H1 (cell line): ENCODE measurements at regions not wholly inside any gene's neighbourhood (a gene's known extent, or its start where the extent isn't known, plus 50 kb on each side); places are given as distances from the start of the nearest gene placed in this dataset.

ENCODE experiments used
- CTCF ChIA-PET: fragments of 300-600 bp; sonication (Branson Sonifier 250); formaldehyde crosslinking; loops from one replicate; lab custom pipeline; 2021; ENCODE audit not compliant: partially characterized antibody; lab: Charles Lee
- POLR2A ChIA-PET: fragments of 300-600 bp; sonication (Branson Sonifier 250); formaldehyde crosslinking; loops from one replicate; lab custom pipeline; 2021; ENCODE audit warnings: inconsistent platforms; ENCODE audit not compliant: partially characterized antibody; lab: Charles Lee
- DNase-seq, 2 experiments: peaks; one replicate each; pipeline versions ENCODE4 v3.0.0 to v3.0.0-alpha.2; 2010 to 2022; ENCODE audit warnings: low spot score in 2 of 2, low read depth in 1 of 2, mixed read lengths in 1 of 2
- FAIRE-seq: peaks from 2 replicates; lab custom pipeline; 2011; peaks lifted over from hg19 to GRCh38; lab: Jason Lieb, UNC
- H2AFZ ChIP-seq: 2 replicates; pipeline ENCODE4 v1.8.1; 2012; ENCODE audit warnings: low read length, inconsistent platforms
- H2AK5ac ChIP-seq: 2 replicates; pipeline ENCODE4 v1.6.1; 2013; ENCODE audit warnings: low read depth, low read length
- H2BK120ac ChIP-seq: replicated peaks from 2 replicates; pipeline ENCODE3; 2013; ENCODE audit warnings: low read depth, low read length, inconsistent platforms
- H2BK12ac ChIP-seq: 2 replicates; pipeline ENCODE4 v1.6.1; 2013; ENCODE audit warnings: low read depth, low read length
- H2BK15ac ChIP-seq: 2 replicates; pipeline ENCODE4 v1.6.1; 2013; ENCODE audit warnings: low read length
- H2BK20ac ChIP-seq: 2 replicates; pipeline ENCODE4 v1.6.1; 2013; ENCODE audit warnings: low read length
- H2BK5ac ChIP-seq: 2 replicates; pipeline ENCODE4 v1.6.1; 2013; ENCODE audit warnings: low read depth, low read length
- H3K14ac ChIP-seq: 2 replicates; pipeline ENCODE4 v1.6.1; 2013; ENCODE audit warnings: inconsistent platforms; ENCODE audit not compliant: insufficient read length
- H3K18ac ChIP-seq: 2 replicates; pipeline ENCODE4 v1.6.1; 2013; ENCODE audit warnings: low read length; ENCODE audit errors: extremely low read depth
- H3K23ac ChIP-seq: 2 replicates; pipeline ENCODE4 v1.6.1; 2013; ENCODE audit warnings: inconsistent platforms; ENCODE audit not compliant: insufficient read length
- H3K23me2 ChIP-seq: 2 replicates; pipeline ENCODE4 v1.6.1; 2013; ENCODE audit warnings: low read depth, low read length
- H3K27ac ChIP-seq: 2 replicates; pipeline ENCODE4 v1.6.1; 2011; ENCODE audit warnings: low read depth, low read length, inconsistent platforms
- H3K27me3 ChIP-seq, 4 experiments: replicated peaks in 1 of 4; 1 replicate in 1 of 4; 2 replicates in 3 of 4; pipeline versions ENCODE4 v1.6.1 to v1.8.1; 2011 to 2013; ENCODE audit warnings: low read length in 3 of 4, mild to moderate bottlenecking in 3 of 4, inconsistent platforms in 2 of 4, mixed read lengths in 2 of 4, moderate library complexity in 1 of 4; ENCODE audit not compliant: control insufficient read depth in 3 of 4, insufficient read depth in 3 of 4; ENCODE audit errors: extremely low read depth in 1 of 4
- H3K36me3 ChIP-seq, 4 experiments: 2 replicates each; pipeline versions ENCODE4 v1.6.1 to v1.8.1; 2011 to 2013; ENCODE audit warnings: mild to moderate bottlenecking in 4 of 4, low read length in 3 of 4, moderate library complexity in 2 of 4, control low read depth in 1 of 4, inconsistent platforms in 1 of 4; ENCODE audit not compliant: insufficient read depth in 4 of 4, control insufficient read depth in 2 of 4
- H3K4ac ChIP-seq: replicated peaks from 2 replicates; pipeline ENCODE3; 2013; ENCODE audit warnings: low read length, low read depth, mixed read lengths, inconsistent platforms; ENCODE audit not compliant: insufficient read length
- H3K4me1 ChIP-seq, 4 experiments: replicated peaks in 1 of 4; 1 replicate in 1 of 4; 2 replicates in 3 of 4; pipeline versions ENCODE4 v1.6.1 to v1.8.1; 2011 to 2013; ENCODE audit warnings: low read length in 3 of 4, inconsistent platforms in 2 of 4, mixed read lengths in 1 of 4; ENCODE audit not compliant: insufficient read depth in 4 of 4, control insufficient read depth in 3 of 4
- H3K4me2 ChIP-seq, 2 experiments: 2 replicates each; pipeline versions ENCODE4 v1.6.1 to v1.8.1; 2011 to 2013; ENCODE audit warnings: low read depth in 2 of 2, low read length in 2 of 2, control low read depth in 1 of 2, inconsistent platforms in 1 of 2, mild to moderate bottlenecking in 1 of 2; ENCODE audit not compliant: insufficient read depth in 1 of 2
- H3K4me3 ChIP-seq, 4 experiments: fragments of 200-600, 300-600 bp in 1 of 4; sonication (generic), shearing (Covaris generic), sonication (Bioruptor Twin) in 1 of 4; 2 replicates each; pipeline versions ENCODE4 v1.5.1 to v1.8.1; 2011 to 2016; ENCODE audit warnings: low read length in 4 of 4, low read depth in 3 of 4, control low read depth in 2 of 4, inconsistent platforms in 2 of 4, mild to moderate bottlenecking in 2 of 4, mixed read lengths in 1 of 4, moderate library complexity in 1 of 4; ENCODE audit not compliant: insufficient read depth in 2 of 4; ENCODE audit errors: extremely low read depth in 1 of 4
- H3K56ac ChIP-seq: replicated peaks from 2 replicates; pipeline ENCODE3; 2013; ENCODE audit warnings: low read depth, mild to moderate bottlenecking, mixed read lengths, low read length, inconsistent platforms; ENCODE audit not compliant: insufficient read length
- H3K79me1 ChIP-seq: 2 replicates; pipeline ENCODE4 v1.6.1; 2013; ENCODE audit warnings: low read depth, low read length, control low read depth
- H3K79me2 ChIP-seq, 2 experiments: 2 replicates each; pipeline versions ENCODE4 v1.6.1 to v1.8.1; 2012 to 2013; ENCODE audit warnings: low read length in 2 of 2, mild to moderate bottlenecking in 2 of 2, inconsistent platforms in 1 of 2; ENCODE audit not compliant: insufficient read depth in 2 of 2, control insufficient read depth in 1 of 2
- H3K9ac ChIP-seq, 4 experiments: replicated peaks in 1 of 4; 1 replicate in 1 of 4; 2 replicates in 3 of 4; pipeline versions ENCODE4 v1.6.1 to v1.8.1; 2011 to 2013; ENCODE audit warnings: low read depth in 3 of 4, low read length in 3 of 4, control low read depth in 2 of 4, mild to moderate bottlenecking in 2 of 4, moderate library complexity in 2 of 4, inconsistent platforms in 1 of 4; ENCODE audit errors: extremely low read depth in 1 of 4
- H3K9me3 ChIP-seq, 2 experiments: 2 replicates each; pipeline versions ENCODE4 v1.6.1 to v1.8.1; 2012 to 2013; ENCODE audit warnings: mild to moderate bottlenecking in 2 of 2, moderate library complexity in 2 of 2, control low read depth in 1 of 2, inconsistent platforms in 1 of 2, low read depth in 1 of 2, low read length in 1 of 2, mixed read lengths in 1 of 2; ENCODE audit not compliant: insufficient read depth in 2 of 2
- H4K20me1 ChIP-seq, 2 experiments: replicated peaks in 1 of 2; 2 replicates each; pipeline versions ENCODE3 to v1.8.1; 2011 to 2013; ENCODE audit warnings: inconsistent platforms in 2 of 2, low read length in 2 of 2, mild to moderate bottlenecking in 1 of 2; ENCODE audit not compliant: insufficient read depth in 2 of 2, control insufficient read depth in 1 of 2
- H4K5ac ChIP-seq: 2 replicates; pipeline ENCODE4 v1.6.1; 2013; ENCODE audit warnings: low read length, low read depth, mixed read lengths, inconsistent platforms; ENCODE audit not compliant: insufficient read length
- H4K8ac ChIP-seq: 2 replicates; pipeline ENCODE4 v1.8.0; 2013; ENCODE audit warnings: mild to moderate bottlenecking, moderate library complexity, low read length, inconsistent platforms; ENCODE audit not compliant: insufficient read depth; ENCODE audit errors: extremely low read depth
- H4K91ac ChIP-seq: replicated peaks from 2 replicates; pipeline ENCODE3; 2013; ENCODE audit warnings: low read length, mixed read lengths, inconsistent platforms; ENCODE audit not compliant: insufficient read length
- EGR1 ChIP-seq: IDR thresholded peaks from 2 replicates; pipeline ENCODE4 v1.6.1; 2011; ENCODE audit warnings: low read depth, low read length, borderline replicate concordance
- MAFK ChIP-seq: IDR thresholded peaks from 2 replicates; pipeline ENCODE4 v1.6.1; 2012; ENCODE audit warnings: low read depth, mild to moderate bottlenecking, improper control_type of control experiment, low read length
- RXRA ChIP-seq: IDR thresholded peaks from 2 replicates; pipeline ENCODE4 v1.6.1; 2011; ENCODE audit warnings: low read depth, mild to moderate bottlenecking, low read length, moderate library complexity; ENCODE audit not compliant: insufficient read depth
- USF2 ChIP-seq: IDR thresholded peaks from 2 replicates; pipeline ENCODE4 v1.6.1; 2011; ENCODE audit warnings: low read length, improper control_type of control experiment
- WGBS, 2 experiments: shearing (Covaris generic) in 1 of 2; methylation state at CpG; one replicate each; pipeline versions ENCODE4 v1.1.6 to v1.1.7; 2013 to 2015; ENCODE audit warnings: low lambda C conversion rate in 2 of 2, mixed read lengths in 2 of 2, inconsistent platforms in 1 of 2, low coverage in 1 of 2, missing lambda C conversion rate in 1 of 2; ENCODE audit not compliant: insufficient replicate concordance in 2 of 2, insufficient coverage in 1 of 2, insufficient read length in 1 of 2; ENCODE audit errors: extremely low coverage in 1 of 2, missing lambda C conversion rate in 1 of 2; 5-methylcytosine and 5-hydroxymethylcytosine counted together

- ChIA-PET POLR2A (no interaction called here), CTCF (no interaction called here)
- no peak overlapping the region for H4K91ac ChIP-seq
- no peaks in the 10 kb centered on the region for H4K20me1 ChIP-seq
- no peak overlapping the region for H3K18ac ChIP-seq
- WGBS, 2 experiments = 87% methylated on average over 11 of the region's 12 CpGs; no CpG with 5 or more reads in 1 of the 2 experiments
- peaks cover 0 to 2% (median 0%) of the 10 kb centered on the region in 4 experiments; a peak in 1 of 7 replicates for H3K27me3 ChIP-seq
- H2AFZ ChIP-seq = no peak overlapping the region
- no peak overlapping the region for H3K56ac ChIP-seq
- H3K27ac ChIP-seq = no peak overlapping the region
- H3K9me3 ChIP-seq = no peaks in the 10 kb centered on the region
- H2BK5ac ChIP-seq = peak overlapping the region; percentile 9; the same call in 1 of the 2 replicates
- no peak overlapping the region for H3K14ac ChIP-seq
- no peak overlapping the region for H2BK20ac ChIP-seq
- TF ChIP-seq RXRA = no peak
- no peak for TF ChIP-seq MAFK
- no peak for TF ChIP-seq EGR1
- no peak for TF ChIP-seq USF2
- no peak overlapping the region for H4K5ac ChIP-seq
- no peak overlapping the region for H3K9ac ChIP-seq
- no peaks in the 10 kb centered on the region for H3K79me1 ChIP-seq
- no peak overlapping the region for H2AK5ac ChIP-seq
- no peaks in the 10 kb centered on the region for H3K4me1 ChIP-seq
- no peak overlapping the region for H3K4ac ChIP-seq
- no peak overlapping the region for H3K4me2 ChIP-seq
- no peaks in the 10 kb centered on the region for H3K36me3 ChIP-seq
- H4K8ac ChIP-seq = no peak overlapping the region
- no peak for FAIRE-seq
- H3K23ac ChIP-seq = no peak overlapping the region
- no peak overlapping the region; the same call in 1 of the 2 replicates for H2BK12ac ChIP-seq
- no peak overlapping the region for H3K4me3 ChIP-seq
- DNase-seq = no peak
- no peak overlapping the region for H2BK15ac ChIP-seq
- no peak overlapping the region for H2BK120ac ChIP-seq
- H3K79me2 ChIP-seq = no peaks in the 10 kb centered on the region
- H3K23me2 ChIP-seq = no peaks in the 10 kb centered on the region
These were observed 136.9 kb downstream of the RBFOX3 start for GRCh38 chr17:79473876-79474440.
